H1 (cell line): ENCODE measurements at regions not wholly inside any gene's neighbourhood (a gene's known extent, or its start where the extent isn't known, plus 50 kb on each side); places are given as distances from the start of the nearest gene placed in this dataset.

ENCODE experiments used
- CTCF ChIA-PET: fragments of 300-600 bp; sonication (Branson Sonifier 250); formaldehyde crosslinking; loops from one replicate; lab custom pipeline; 2021; ENCODE audit not compliant: partially characterized antibody; lab: Charles Lee
- POLR2A ChIA-PET: fragments of 300-600 bp; sonication (Branson Sonifier 250); formaldehyde crosslinking; loops from one replicate; lab custom pipeline; 2021; ENCODE audit warnings: inconsistent platforms; ENCODE audit not compliant: partially characterized antibody; lab: Charles Lee
- DNase-seq, 2 experiments: peaks; one replicate each; pipeline versions ENCODE4 v3.0.0 to v3.0.0-alpha.2; 2010 to 2022; ENCODE audit warnings: low spot score in 2 of 2, low read depth in 1 of 2, mixed read lengths in 1 of 2
- FAIRE-seq: peaks from 2 replicates; lab custom pipeline; 2011; peaks lifted over from hg19 to GRCh38; lab: Jason Lieb, UNC
- H2AFZ ChIP-seq: 2 replicates; pipeline ENCODE4 v1.8.1; 2012; ENCODE audit warnings: low read length, inconsistent platforms
- H2AK5ac ChIP-seq: 2 replicates; pipeline ENCODE4 v1.6.1; 2013; ENCODE audit warnings: low read depth, low read length
- H2BK120ac ChIP-seq: replicated peaks from 2 replicates; pipeline ENCODE3; 2013; ENCODE audit warnings: low read depth, low read length, inconsistent platforms
- H2BK12ac ChIP-seq: 2 replicates; pipeline ENCODE4 v1.6.1; 2013; ENCODE audit warnings: low read depth, low read length
- H2BK15ac ChIP-seq: 2 replicates; pipeline ENCODE4 v1.6.1; 2013; ENCODE audit warnings: low read length
- H2BK20ac ChIP-seq: 2 replicates; pipeline ENCODE4 v1.6.1; 2013; ENCODE audit warnings: low read length
- H2BK5ac ChIP-seq: 2 replicates; pipeline ENCODE4 v1.6.1; 2013; ENCODE audit warnings: low read depth, low read length
- H3K14ac ChIP-seq: 2 replicates; pipeline ENCODE4 v1.6.1; 2013; ENCODE audit warnings: inconsistent platforms; ENCODE audit not compliant: insufficient read length
- H3K18ac ChIP-seq: 2 replicates; pipeline ENCODE4 v1.6.1; 2013; ENCODE audit warnings: low read length; ENCODE audit errors: extremely low read depth
- H3K23ac ChIP-seq: 2 replicates; pipeline ENCODE4 v1.6.1; 2013; ENCODE audit warnings: inconsistent platforms; ENCODE audit not compliant: insufficient read length
- H3K23me2 ChIP-seq: 2 replicates; pipeline ENCODE4 v1.6.1; 2013; ENCODE audit warnings: low read depth, low read length
- H3K27ac ChIP-seq: 2 replicates; pipeline ENCODE4 v1.6.1; 2011; ENCODE audit warnings: low read depth, low read length, inconsistent platforms
- H3K27me3 ChIP-seq, 4 experiments: replicated peaks in 1 of 4; 1 replicate in 1 of 4; 2 replicates in 3 of 4; pipeline versions ENCODE4 v1.6.1 to v1.8.1; 2011 to 2013; ENCODE audit warnings: low read length in 3 of 4, mild to moderate bottlenecking in 3 of 4, inconsistent platforms in 2 of 4, mixed read lengths in 2 of 4, moderate library complexity in 1 of 4; ENCODE audit not compliant: control insufficient read depth in 3 of 4, insufficient read depth in 3 of 4; ENCODE audit errors: extremely low read depth in 1 of 4
- H3K36me3 ChIP-seq, 4 experiments: 2 replicates each; pipeline versions ENCODE4 v1.6.1 to v1.8.1; 2011 to 2013; ENCODE audit warnings: mild to moderate bottlenecking in 4 of 4, low read length in 3 of 4, moderate library complexity in 2 of 4, control low read depth in 1 of 4, inconsistent platforms in 1 of 4; ENCODE audit not compliant: insufficient read depth in 4 of 4, control insufficient read depth in 2 of 4
- H3K4ac ChIP-seq: replicated peaks from 2 replicates; pipeline ENCODE3; 2013; ENCODE audit warnings: low read length, low read depth, mixed read lengths, inconsistent platforms; ENCODE audit not compliant: insufficient read length
- H3K4me1 ChIP-seq, 4 experiments: replicated peaks in 1 of 4; 1 replicate in 1 of 4; 2 replicates in 3 of 4; pipeline versions ENCODE4 v1.6.1 to v1.8.1; 2011 to 2013; ENCODE audit warnings: low read length in 3 of 4, inconsistent platforms in 2 of 4, mixed read lengths in 1 of 4; ENCODE audit not compliant: insufficient read depth in 4 of 4, control insufficient read depth in 3 of 4
- H3K4me2 ChIP-seq, 2 experiments: 2 replicates each; pipeline versions ENCODE4 v1.6.1 to v1.8.1; 2011 to 2013; ENCODE audit warnings: low read depth in 2 of 2, low read length in 2 of 2, control low read depth in 1 of 2, inconsistent platforms in 1 of 2, mild to moderate bottlenecking in 1 of 2; ENCODE audit not compliant: insufficient read depth in 1 of 2
- H3K4me3 ChIP-seq, 4 experiments: fragments of 200-600, 300-600 bp in 1 of 4; sonication (generic), shearing (Covaris generic), sonication (Bioruptor Twin) in 1 of 4; 2 replicates each; pipeline versions ENCODE4 v1.5.1 to v1.8.1; 2011 to 2016; ENCODE audit warnings: low read length in 4 of 4, low read depth in 3 of 4, control low read depth in 2 of 4, inconsistent platforms in 2 of 4, mild to moderate bottlenecking in 2 of 4, mixed read lengths in 1 of 4, moderate library complexity in 1 of 4; ENCODE audit not compliant: insufficient read depth in 2 of 4; ENCODE audit errors: extremely low read depth in 1 of 4
- H3K56ac ChIP-seq: replicated peaks from 2 replicates; pipeline ENCODE3; 2013; ENCODE audit warnings: low read depth, mild to moderate bottlenecking, mixed read lengths, low read length, inconsistent platforms; ENCODE audit not compliant: insufficient read length
- H3K79me1 ChIP-seq: 2 replicates; pipeline ENCODE4 v1.6.1; 2013; ENCODE audit warnings: low read depth, low read length, control low read depth
- H3K79me2 ChIP-seq, 2 experiments: 2 replicates each; pipeline versions ENCODE4 v1.6.1 to v1.8.1; 2012 to 2013; ENCODE audit warnings: low read length in 2 of 2, mild to moderate bottlenecking in 2 of 2, inconsistent platforms in 1 of 2; ENCODE audit not compliant: insufficient read depth in 2 of 2, control insufficient read depth in 1 of 2
- H3K9ac ChIP-seq, 4 experiments: replicated peaks in 1 of 4; 1 replicate in 1 of 4; 2 replicates in 3 of 4; pipeline versions ENCODE4 v1.6.1 to v1.8.1; 2011 to 2013; ENCODE audit warnings: low read depth in 3 of 4, low read length in 3 of 4, control low read depth in 2 of 4, mild to moderate bottlenecking in 2 of 4, moderate library complexity in 2 of 4, inconsistent platforms in 1 of 4; ENCODE audit errors: extremely low read depth in 1 of 4
- H3K9me3 ChIP-seq, 2 experiments: 2 replicates each; pipeline versions ENCODE4 v1.6.1 to v1.8.1; 2012 to 2013; ENCODE audit warnings: mild to moderate bottlenecking in 2 of 2, moderate library complexity in 2 of 2, control low read depth in 1 of 2, inconsistent platforms in 1 of 2, low read depth in 1 of 2, low read length in 1 of 2, mixed read lengths in 1 of 2; ENCODE audit not compliant: insufficient read depth in 2 of 2
- H4K20me1 ChIP-seq, 2 experiments: replicated peaks in 1 of 2; 2 replicates each; pipeline versions ENCODE3 to v1.8.1; 2011 to 2013; ENCODE audit warnings: inconsistent platforms in 2 of 2, low read length in 2 of 2, mild to moderate bottlenecking in 1 of 2; ENCODE audit not compliant: insufficient read depth in 2 of 2, control insufficient read depth in 1 of 2
- H4K5ac ChIP-seq: 2 replicates; pipeline ENCODE4 v1.6.1; 2013; ENCODE audit warnings: low read length, low read depth, mixed read lengths, inconsistent platforms; ENCODE audit not compliant: insufficient read length
- H4K8ac ChIP-seq: 2 replicates; pipeline ENCODE4 v1.8.0; 2013; ENCODE audit warnings: mild to moderate bottlenecking, moderate library complexity, low read length, inconsistent platforms; ENCODE audit not compliant: insufficient read depth; ENCODE audit errors: extremely low read depth
- H4K91ac ChIP-seq: replicated peaks from 2 replicates; pipeline ENCODE3; 2013; ENCODE audit warnings: low read length, mixed read lengths, inconsistent platforms; ENCODE audit not compliant: insufficient read length
- BACH1 ChIP-seq: IDR thresholded peaks from 2 replicates; pipeline ENCODE4 v1.6.1; 2012; ENCODE audit warnings: low read length, improper control_type of control experiment
- EGR1 ChIP-seq: IDR thresholded peaks from 2 replicates; pipeline ENCODE4 v1.6.1; 2011; ENCODE audit warnings: low read depth, low read length, borderline replicate concordance
- EZH2 ChIP-seq: fragments of 200-600 bp; sonication (generic); IDR thresholded peaks from 2 replicates; pipeline ENCODE4 v1.7.1; 2012; ENCODE audit warnings: low read depth, mild to moderate bottlenecking, moderate library complexity, low read length, inconsistent platforms; ENCODE audit not compliant: severe bottlenecking
- GABPA ChIP-seq: IDR thresholded peaks from 2 replicates; pipeline ENCODE4 v1.6.1; 2011; ENCODE audit warnings: mild to moderate bottlenecking, low read length, moderate library complexity, borderline replicate concordance; ENCODE audit not compliant: insufficient read depth
- JUND ChIP-seq: IDR thresholded peaks from 2 replicates; pipeline ENCODE4 v1.6.1; 2011; ENCODE audit warnings: mild to moderate bottlenecking, improper control_type of control experiment, low read length
- KDM4A ChIP-seq: IDR thresholded peaks from one replicate; pipeline ENCODE4 v1.7.1; 2012; ENCODE audit warnings: low read depth, mild to moderate bottlenecking, moderate library complexity, low read length, inconsistent platforms; ENCODE audit not compliant: severe bottlenecking
- MAX ChIP-seq: IDR thresholded peaks from 2 replicates; pipeline ENCODE4 v1.6.1; 2012; ENCODE audit warnings: inconsistent platforms
- NANOG ChIP-seq: IDR thresholded peaks from 2 replicates; pipeline ENCODE4 v1.6.1; 2011; ENCODE audit warnings: low read length, low read depth, mild to moderate bottlenecking, inconsistent platforms; ENCODE audit not compliant: insufficient read depth, poor library complexity, severe bottlenecking
- RNF2 ChIP-seq: fragments of 200-900, 300-1000 bp; sonication (generic); IDR thresholded peaks from 2 replicates; pipeline ENCODE4 v1.7.1; 2016; ENCODE audit warnings: borderline replicate concordance, low read depth, mild to moderate bottlenecking, antibody characterized with exemption, low read length; ENCODE audit not compliant: poor library complexity, severe bottlenecking; ENCODE audit errors: missing control alignments
- SP1 ChIP-seq: IDR thresholded peaks from 2 replicates; pipeline ENCODE4 v1.6.1; 2011; ENCODE audit warnings: low read depth, low read length
- SP4 ChIP-seq: IDR thresholded peaks from 2 replicates; pipeline ENCODE4 v1.6.1; 2012; ENCODE audit warnings: low read length, inconsistent platforms
- TBP ChIP-seq: IDR thresholded peaks from 2 replicates; pipeline ENCODE4 v1.6.1; 2011; ENCODE audit warnings: low read depth, low read length, improper control_type of control experiment
- TEAD4 ChIP-seq: IDR thresholded peaks from 2 replicates; pipeline ENCODE4 v1.6.1; 2012; ENCODE audit warnings: low read depth, low read length, inconsistent platforms, mixed read lengths
- WGBS, 2 experiments: shearing (Covaris generic) in 1 of 2; methylation state at CpG; one replicate each; pipeline versions ENCODE4 v1.1.6 to v1.1.7; 2013 to 2015; ENCODE audit warnings: low lambda C conversion rate in 2 of 2, mixed read lengths in 2 of 2, inconsistent platforms in 1 of 2, low coverage in 1 of 2, missing lambda C conversion rate in 1 of 2; ENCODE audit not compliant: insufficient replicate concordance in 2 of 2, insufficient coverage in 1 of 2, insufficient read length in 1 of 2; ENCODE audit errors: extremely low coverage in 1 of 2, missing lambda C conversion rate in 1 of 2; 5-methylcytosine and 5-hydroxymethylcytosine counted together

- no peak for TF ChIP-seq BACH1
- no peak for TF ChIP-seq JUND
- no peak for TF ChIP-seq MAX
- TF ChIP-seq KDM4A: no peak
- no peak for TF ChIP-seq RNF2
- TF ChIP-seq TEAD4: no peak
- no peak for TF ChIP-seq SP1
- no peak for TF ChIP-seq SP4
- no peak for TF ChIP-seq EGR1
- TF ChIP-seq EZH2: no peak
- no peak for TF ChIP-seq GABPA
- no peak for TF ChIP-seq TBP
- TF ChIP-seq NANOG: no peak
- H3K23ac ChIP-seq: no peak overlapping the region
- H3K27me3 ChIP-seq: no peaks in the 10 kb centered on the region
- no peak overlapping the region for H3K4me3 ChIP-seq
- H2BK15ac ChIP-seq: no peak overlapping the region
- H3K56ac ChIP-seq: no peak overlapping the region
- no peaks in the 10 kb centered on the region for H3K79me2 ChIP-seq
- H4K8ac ChIP-seq: no peak overlapping the region
- ChIA-PET CTCF (interaction anchor here (0.5 kb wide), 1 partner anchor 23 kb away, joined by 3 read pairs; no protein-coding TSS in a partner anchor), POLR2A (no interaction called here)
- H3K14ac ChIP-seq: no peak overlapping the region
- H3K79me1 ChIP-seq: no peaks in the 10 kb centered on the region
- no peaks in the 10 kb centered on the region for H3K9me3 ChIP-seq
- no peak overlapping the region for H2BK12ac ChIP-seq
- no peak overlapping the region for H2BK20ac ChIP-seq
- no peak overlapping the region for H4K5ac ChIP-seq
- no peak overlapping the region for H3K9ac ChIP-seq
- no peaks in the 10 kb centered on the region for H3K23me2 ChIP-seq
- no peak overlapping the region for H4K91ac ChIP-seq
- H2AK5ac ChIP-seq: no peak overlapping the region
- no peak for DNase-seq
- no peak overlapping the region for H2AFZ ChIP-seq
- H4K20me1 ChIP-seq: no peaks in the 10 kb centered on the region
- FAIRE-seq: no peak
- no peaks in the 10 kb centered on the region for H3K36me3 ChIP-seq
- H3K18ac ChIP-seq: no peak overlapping the region
- H3K4me2 ChIP-seq: no peak overlapping the region
- H3K4me1 ChIP-seq: no peaks in the 10 kb centered on the region
- H2BK5ac ChIP-seq: no peak overlapping the region
- no peak overlapping the region for H3K4ac ChIP-seq
- 90% methylated on average over 7 of the region's 7 CpGs; no CpG with 5 or more reads in 1 of the 2 experiments for WGBS, 2 experiments
- no peak overlapping the region for H3K27ac ChIP-seq
- no peak overlapping the region for H2BK120ac ChIP-seq
Measured at GRCh38 chr10:8951440-8952089, 897.1 kb downstream of the GATA3 start.
